ENCODE measurements at regions not wholly inside any gene's neighbourhood (a gene's known extent, or its start where the extent isn't known, plus 50 kb on each side); places are given as distances from the start of the nearest gene placed in this dataset.

GRCh38 chr4:11051181-11051580, 366.6 kb upstream of the CLNK start:
- TF ChIP-seq PCBP1 (IDR thresholded peaks at IDR 0.05; ENCODE audit: low read depth, low read length, poor library complexity, severe bottlenecking): no peak
- no peak for TF ChIP-seq FOXM1 (IDR thresholded peaks at IDR 0.05; ENCODE audit: low read depth)
- TF ChIP-seq FOXM1 (CRISPR knock-in tag; IDR thresholded peaks at IDR 0.05; ENCODE audit: low read depth): no peak
- no peak for TF ChIP-seq DPF2 (IDR thresholded peaks at IDR 0.05)
- TF ChIP-seq POLR2H (tag; IDR thresholded peaks at IDR 0.05; ENCODE audit: low read depth): no peak
- TF ChIP-seq CTCF (IDR thresholded peaks at IDR 0.05 in 2 of 3, conservative IDR thresholded peaks at IDR 0.05 in 1 of 3; ENCODE audit: insufficient read depth in 2 of 3, low read depth in 1 of 3, low read length in 3 of 3): no peak
- TF ChIP-seq ZNF778 (CRISPR knock-in tag; IDR thresholded peaks at IDR 0.05): no peak
- TF ChIP-seq MAFG (tag; conservative IDR thresholded peaks at IDR 0.05): no peak
- TF ChIP-seq ZNF512 (tag; IDR thresholded peaks at IDR 0.05): no peak
- no peak for TF ChIP-seq HNRNPH1 (optimal IDR thresholded peaks at IDR 0.05; ENCODE audit: low read depth, low read length)
- TF ChIP-seq PHF8 (IDR thresholded peaks at IDR 0.05; ENCODE audit: borderline replicate concordance, low read length): no peak
- no peak for TF ChIP-seq POLR2G (IDR thresholded peaks at IDR 0.05; ENCODE audit: low read depth, low read length)
